HepG2 (cell line): ENCODE measurements at regions not wholly inside any gene's neighbourhood (a gene's known extent, or its start where the extent isn't known, plus 50 kb on each side); places are given as distances from the start of the nearest gene placed in this dataset.

ENCODE experiments used
- ATAC-seq: fragments of 200-7000 bp; cut with Tn5 transposase; 3 replicates; pipeline ENCODE4 v1.9.1; 2020; ENCODE audit warnings: mild to moderate bottlenecking, moderate library complexity
- BruUV-seq: library from RNA; stranded (reverse); fragments of 400-500 nt; replicated peaks from 2 replicates; lab custom pipeline; 2021; lab: Mats Ljungman, UMichigan
- CTCF ChIA-PET: fragments of 300-600 bp; formaldehyde crosslinking; extraction: SDS; loops from one replicate; lab custom pipeline; 2021; ENCODE audit warnings: low total read pairs, inconsistent platforms, low intra/inter-chr PET ratio; lab: Yijun Ruan, JAX
- POLR2A ChIA-PET: fragments of 350-600 bp; sonication (Branson Sonifier 250); formaldehyde crosslinking; loops from one replicate; lab custom pipeline; 2020; ENCODE audit warnings: antibody characterized with exemption, inconsistent platforms; lab: Yijun Ruan, JAX
- DNase-seq: peaks from one replicate; pipeline ENCODE4 v3.0.0-alpha.2; 2015; ENCODE audit warnings: low spot score
- FAIRE-seq: peaks from 3 replicates; lab custom pipeline; 2011; peaks lifted over from hg19 to GRCh38; lab: Jason Lieb, UNC
- H2AFZ ChIP-seq: one replicate; pipeline ENCODE4 v1.6.1; 2011; ENCODE audit warnings: low read length, inconsistent platforms
- H3K27ac ChIP-seq: fragments of 300-600 bp; 3 replicates; pipeline ENCODE4 v1.8.0; 2011; ENCODE audit warnings: mixed run types, mild to moderate bottlenecking, mixed read lengths, low read length, inconsistent platforms; ENCODE audit not compliant: insufficient read depth; ENCODE audit errors: extremely low read length
- H3K27me3 ChIP-seq, 2 experiments: fragments of 200-600 bp in 1 of 2; 2 replicates in 1 of 2; 3 replicates in 1 of 2; pipeline versions ENCODE4 v1.6.0 to v1.8.0; 2011; ENCODE audit warnings: low read length in 2 of 2, mild to moderate bottlenecking in 2 of 2, moderate library complexity in 2 of 2, inconsistent platforms in 1 of 2; ENCODE audit not compliant: insufficient read depth in 2 of 2, control insufficient read depth in 1 of 2
- H3K36me3 ChIP-seq, 2 experiments: fragments of 200-600 bp in 1 of 2; replicated peaks in 1 of 2; 2 replicates in 1 of 2; 3 replicates in 1 of 2; pipeline versions ENCODE4 v1.5.1 to v1.8.0; 2011; ENCODE audit warnings: low read length in 2 of 2, inconsistent platforms in 1 of 2; ENCODE audit not compliant: insufficient read depth in 2 of 2, control insufficient read depth in 1 of 2
- H3K4me1 ChIP-seq: 2 replicates; pipeline ENCODE4 v1.5.1; 2012; ENCODE audit warnings: low read length, inconsistent platforms; ENCODE audit not compliant: insufficient read depth
- H3K4me2 ChIP-seq: 2 replicates; pipeline ENCODE4 v1.6.0; 2011; ENCODE audit warnings: low read depth, low read length, inconsistent platforms
- H3K4me3 ChIP-seq, 3 experiments: fragments of 200-600 bp in 1 of 3; sonication (generic), shearing (Covaris generic) in 1 of 3; replicated peaks in 1 of 3; 2 replicates each; pipeline ENCODE4 v1.5.1; 2011 to 2016; ENCODE audit warnings: low read length in 3 of 3, inconsistent platforms in 2 of 3, low read depth in 2 of 3, mild to moderate bottlenecking in 2 of 3, control low read depth in 1 of 3, mixed read lengths in 1 of 3; ENCODE audit not compliant: insufficient read depth in 1 of 3
- H3K79me2 ChIP-seq: one replicate; pipeline ENCODE4 v1.6.1; 2011; ENCODE audit warnings: low read length, inconsistent platforms; ENCODE audit not compliant: insufficient read depth
- H3K9ac ChIP-seq: 2 replicates; pipeline ENCODE4 v1.6.0; 2011; ENCODE audit warnings: mild to moderate bottlenecking, low read depth, low read length, inconsistent platforms; ENCODE audit not compliant: insufficient read depth
- H3K9me3 ChIP-seq: 2 replicates; pipeline ENCODE4 v1.5.1; 2012; ENCODE audit warnings: mild to moderate bottlenecking, low read length
- H4K20me1 ChIP-seq: 2 replicates; pipeline ENCODE4 v1.6.0; 2011; ENCODE audit warnings: inconsistent platforms, mild to moderate bottlenecking, low read length, moderate library complexity; ENCODE audit not compliant: insufficient read depth
- HDAC2 ChIP-seq: sonication (generic); formaldehyde crosslinking; IDR thresholded peaks from 2 replicates; pipeline ENCODE4 v1.4.0; 2020; ENCODE audit warnings: missing genetic modification reagents
- MAFG ChIP-seq: sonication (generic); formaldehyde crosslinking; IDR thresholded peaks from 2 replicates; pipeline ENCODE4 v1.5.1; 2020; ENCODE audit warnings: mild to moderate bottlenecking, missing genetic modification reagents
- NR2F1 ChIP-seq, 2 experiments: fragments of 450-650 bp in 1 of 2; formaldehyde crosslinking in 1 of 2; IDR thresholded peaks; 2 replicates each; pipeline versions ENCODE4 v1.5.0 to v1.6.1; 2016 to 2020; ENCODE audit warnings: mild to moderate bottlenecking in 1 of 2, missing compliant biosample characterization in 1 of 2, missing genetic modification reagents in 1 of 2, moderate library complexity in 1 of 2
- PLRG1 ChIP-seq: fragments of 450-650 bp; conservative IDR thresholded peaks from 2 replicates; pipeline ENCODE4 v1.6.1; 2016
- PRMT3 ChIP-seq: sonication (generic); formaldehyde crosslinking; IDR thresholded peaks from 2 replicates; pipeline ENCODE4 v1.8.1; 2022; ENCODE audit warnings: low read depth, mild to moderate bottlenecking, moderate library complexity, missing genetic modification reagents, borderline replicate concordance
- SAP130 ChIP-seq: IDR thresholded peaks from 2 replicates; pipeline ENCODE4 v1.6.1; 2016; ENCODE audit warnings: low read depth
- SSRP1 ChIP-seq: IDR thresholded peaks from 2 replicates; pipeline ENCODE4 v1.6.1; 2016; ENCODE audit warnings: control low read depth
- SYNCRIP ChIP-seq: fragments of 200-400 bp; formaldehyde crosslinking; IDR thresholded peaks from 2 replicates; pipeline ENCODE4 v1.6.1; 2018; ENCODE audit warnings: mild to moderate bottlenecking, low read depth, low read length; ENCODE audit not compliant: insufficient read depth
- ZNF292 ChIP-seq: sonication (generic); formaldehyde crosslinking; IDR thresholded peaks from 2 replicates; pipeline ENCODE4 v1.8.1; 2022; ENCODE audit warnings: mild to moderate bottlenecking, low read depth, missing genetic modification reagents, borderline replicate concordance
- ZNF607 ChIP-seq: sonication (generic); formaldehyde crosslinking; IDR thresholded peaks from 2 replicates; pipeline ENCODE4 v1.5.1; 2020; ENCODE audit warnings: missing genetic modification reagents, mild to moderate bottlenecking, borderline replicate concordance
- ZNF761 ChIP-seq: sonication (generic); formaldehyde crosslinking; conservative IDR thresholded peaks from 2 replicates; pipeline ENCODE4 v1.4.0; 2020; ENCODE audit warnings: mild to moderate bottlenecking, missing genetic modification reagents
- WGBS: methylation state at CpG from one replicate; pipeline ENCODE4 v1.1.6; 2017; ENCODE audit warnings: low lambda C conversion rate; 5-methylcytosine and 5-hydroxymethylcytosine counted together
- in situ Hi-C: cut with HindIII; loops from 2 replicates; pipeline ENCODE4 v1.10.0; 2017; ENCODE audit warnings: low pct_unique_long_range_greater_than_20kb; ENCODE audit not compliant: extremely low pct_ligation_motif_present
- intact Hi-C: fragments of 100-400 bp; cut with micrococcal nuclease; formaldehyde crosslinking; loops from one replicate; pipeline ENCODE4 v1.10.0; 2022; ENCODE audit not compliant: unreplicated experiment
- TF ChIP-seq, protein P1 (sequence below): sonication (generic); formaldehyde crosslinking; conservative IDR thresholded peaks from 2 replicates; pipeline ENCODE4 v1.8.0; 2022; ENCODE audit warnings: low read depth, missing genetic modification reagents

DNA sequence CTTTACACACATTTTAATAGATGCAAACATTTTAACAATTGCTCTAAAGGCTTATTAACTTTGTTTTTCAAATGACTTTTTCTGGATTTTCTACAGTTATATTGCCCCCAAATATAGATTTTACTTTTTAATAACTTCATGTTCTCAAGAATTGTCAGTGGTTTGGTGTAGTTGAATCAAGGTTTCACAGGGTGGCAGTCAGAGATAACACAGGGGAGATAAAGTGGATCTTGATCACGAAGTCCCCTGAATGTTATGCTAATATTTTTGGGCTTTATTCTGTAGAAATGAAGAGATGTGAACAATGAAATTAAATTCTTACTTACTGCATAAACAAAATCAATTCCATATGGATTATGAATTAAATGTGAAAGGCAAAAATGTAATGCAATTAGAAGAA lies 248.1 kb downstream of the AEBP2 start:
- no peak overlapping the region for H3K4me3 ChIP-seq
- POLR2A ChIA-PET: no interaction called here
- H3K4me1 ChIP-seq: no peaks in the 10 kb centered on the region
- no peak overlapping the region for H3K27ac ChIP-seq
- FAIRE-seq: no peak
- BruUV-seq: no TSS peak
- H3K36me3 ChIP-seq: no peaks in the 10 kb centered on the region
- WGBS: 0% methylated on average over 1 of the region's 1 CpG
- H3K27me3 ChIP-seq: no peaks in the 10 kb centered on the region
- no peak overlapping the region for H2AFZ ChIP-seq
- no peak overlapping the region for H3K9ac ChIP-seq
- intact Hi-C loops: no loop called here
- no peaks in the 10 kb centered on the region for H4K20me1 ChIP-seq
- no peak for ATAC-seq
- no peak for TF ChIP-seq ZNF761 (CRISPR knock-in tag)
- TF ChIP-seq, protein P1, sequence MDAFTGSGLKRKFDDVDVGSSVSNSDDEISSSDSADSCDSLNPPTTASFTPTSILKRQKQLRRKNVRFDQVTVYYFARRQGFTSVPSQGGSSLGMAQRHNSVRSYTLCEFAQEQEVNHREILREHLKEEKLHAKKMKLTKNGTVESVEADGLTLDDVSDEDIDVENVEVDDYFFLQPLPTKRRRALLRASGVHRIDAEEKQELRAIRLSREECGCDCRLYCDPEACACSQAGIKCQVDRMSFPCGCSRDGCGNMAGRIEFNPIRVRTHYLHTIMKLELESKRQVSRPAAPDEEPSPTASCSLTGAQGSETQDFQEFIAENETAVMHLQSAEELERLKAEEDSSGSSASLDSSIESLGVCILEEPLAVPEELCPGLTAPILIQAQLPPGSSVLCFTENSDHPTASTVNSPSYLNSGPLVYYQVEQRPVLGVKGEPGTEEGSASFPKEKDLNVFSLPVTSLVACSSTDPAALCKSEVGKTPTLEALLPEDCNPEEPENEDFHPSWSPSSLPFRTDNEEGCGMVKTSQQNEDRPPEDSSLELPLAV (CRISPR knock-in tag): no peak
- no peak for TF ChIP-seq PRMT3 (CRISPR knock-in tag)
- no peak for TF ChIP-seq SAP130 (CRISPR knock-in tag)
- TF ChIP-seq ZNF607 (CRISPR knock-in tag): no peak
- no peak for TF ChIP-seq SSRP1 (CRISPR knock-in tag)
- no peak for TF ChIP-seq MAFG (CRISPR knock-in tag)
- no peak for TF ChIP-seq PLRG1
- TF ChIP-seq ZNF292 (CRISPR knock-in tag): no peak
- TF ChIP-seq NR2F1 (CRISPR knock-in tag; IDR thresholded peaks at IDR 0.05): no peak
- TF ChIP-seq SYNCRIP: no peak
- no peak for TF ChIP-seq HDAC2
- TF ChIP-seq, all 625 proteins: peak for 0
- no peak for DNase-seq
- no peak overlapping the region for H3K4me2 ChIP-seq
- in situ Hi-C loops: no loop called here
- no peaks in the 10 kb centered on the region for H3K9me3 ChIP-seq
- H3K79me2 ChIP-seq: no peaks in the 10 kb centered on the region
- CTCF ChIA-PET: no interaction called here
